Activated CD8-positive, alpha-beta memory T cell treated with anti-CD3 and anti-CD28 coated beads, Interleukin-2, amount 10 ng/mL, durations not matched to agents 7 days and 5 days (primary cell): ENCODE measurements at regions not wholly inside any gene's neighbourhood (a gene's known extent, or its start where the extent isn't known, plus 50 kb on each side); places are given as distances from the start of the nearest gene placed in this dataset.
A peak's percentile ranks its signal among the peaks of the same experiment; 100 is the strongest.

Experiments used
- microRNA-seq: library from miRNA; unstranded; fragments of <30 nt; microRNA quantifications from one replicate; pipeline ENCODE4 v1.2.0, GENCODE V29; 2022

Small RNAs in the stretch of these regions (microRNA-seq; reads per million reads assigned to microRNA genes)
- 11.9 reads per million, percentile 33 among the genes with 10 or more reads in this experiment for gene MIR3679
